ENCODE measurements at regions not wholly inside any gene's neighbourhood (a gene's known extent, or its start where the extent isn't known, plus 50 kb on each side); places are given as distances from the start of the nearest gene placed in this dataset.
A peak's percentile ranks its signal among the peaks of the same experiment; 100 is the strongest.
"Not testable (repeated sequence)": the region's sequence is repeated elsewhere in the genome, so short reads cannot be mapped to it uniquely, and the experiment has no call there.

DNA sequence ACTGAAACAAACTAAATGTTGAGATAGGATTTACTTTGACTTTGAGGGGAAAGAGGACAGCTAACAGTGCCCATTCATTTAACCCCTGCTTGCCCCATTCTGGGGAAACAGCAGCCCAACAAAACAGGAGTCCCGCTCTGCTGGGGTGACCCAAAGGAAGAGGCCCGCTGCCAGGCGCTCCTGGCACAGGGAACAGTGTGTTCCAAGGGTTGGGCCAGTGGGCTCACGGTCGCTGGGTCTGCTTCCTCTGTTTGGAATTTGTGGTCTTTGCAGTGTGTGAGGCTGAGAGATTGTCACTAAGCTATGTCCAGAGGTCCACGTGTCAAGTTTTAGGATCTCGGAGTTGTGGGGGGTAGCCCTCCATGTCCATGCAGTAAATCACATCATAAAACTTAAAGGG, 250.4 kb upstream of the C2CD4B start:
- H3K4me3 ChIP-seq (ENCODE audit: low read depth, low read length): no peak overlapping the region
- DNase-seq (ENCODE audit: low read depth): no peak
- TF ChIP-seq, protein P1, sequence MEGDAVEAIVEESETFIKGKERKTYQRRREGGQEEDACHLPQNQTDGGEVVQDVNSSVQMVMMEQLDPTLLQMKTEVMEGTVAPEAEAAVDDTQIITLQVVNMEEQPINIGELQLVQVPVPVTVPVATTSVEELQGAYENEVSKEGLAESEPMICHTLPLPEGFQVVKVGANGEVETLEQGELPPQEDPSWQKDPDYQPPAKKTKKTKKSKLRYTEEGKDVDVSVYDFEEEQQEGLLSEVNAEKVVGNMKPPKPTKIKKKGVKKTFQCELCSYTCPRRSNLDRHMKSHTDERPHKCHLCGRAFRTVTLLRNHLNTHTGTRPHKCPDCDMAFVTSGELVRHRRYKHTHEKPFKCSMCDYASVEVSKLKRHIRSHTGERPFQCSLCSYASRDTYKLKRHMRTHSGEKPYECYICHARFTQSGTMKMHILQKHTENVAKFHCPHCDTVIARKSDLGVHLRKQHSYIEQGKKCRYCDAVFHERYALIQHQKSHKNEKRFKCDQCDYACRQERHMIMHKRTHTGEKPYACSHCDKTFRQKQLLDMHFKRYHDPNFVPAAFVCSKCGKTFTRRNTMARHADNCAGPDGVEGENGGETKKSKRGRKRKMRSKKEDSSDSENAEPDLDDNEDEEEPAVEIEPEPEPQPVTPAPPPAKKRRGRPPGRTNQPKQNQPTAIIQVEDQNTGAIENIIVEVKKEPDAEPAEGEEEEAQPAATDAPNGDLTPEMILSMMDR (conservative IDR thresholded peaks at IDR 0.05; ENCODE audit: low read depth, low read length): no peak

DNA sequence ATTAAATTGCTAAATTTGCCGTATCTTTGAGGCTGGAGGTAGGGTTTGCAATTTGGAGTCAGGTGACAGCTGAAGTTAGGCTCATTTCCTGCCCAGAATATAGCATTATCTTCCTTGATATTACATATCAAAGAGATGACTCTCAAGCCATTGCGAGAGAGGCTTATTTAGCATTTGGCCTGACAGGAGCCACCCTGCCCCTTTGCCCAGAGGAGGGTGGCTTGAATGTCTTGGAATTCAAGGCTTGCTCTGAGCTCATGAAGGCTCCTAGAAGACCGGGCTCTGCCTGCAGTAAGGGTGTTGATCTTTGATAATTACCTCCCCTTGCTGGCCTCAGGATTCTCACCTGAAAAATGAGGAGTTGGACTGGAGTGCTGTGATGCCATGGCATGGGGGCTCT, 251.4 kb upstream of the C2CD4B start:
- no peak overlapping the region for H3K4me3 ChIP-seq (ENCODE audit: low read depth, low read length)
- no peak for DNase-seq (ENCODE audit: low read depth)
- TF ChIP-seq, protein P1 (conservative IDR thresholded peaks at IDR 0.05; ENCODE audit: low read depth, low read length): no peak

DNA sequence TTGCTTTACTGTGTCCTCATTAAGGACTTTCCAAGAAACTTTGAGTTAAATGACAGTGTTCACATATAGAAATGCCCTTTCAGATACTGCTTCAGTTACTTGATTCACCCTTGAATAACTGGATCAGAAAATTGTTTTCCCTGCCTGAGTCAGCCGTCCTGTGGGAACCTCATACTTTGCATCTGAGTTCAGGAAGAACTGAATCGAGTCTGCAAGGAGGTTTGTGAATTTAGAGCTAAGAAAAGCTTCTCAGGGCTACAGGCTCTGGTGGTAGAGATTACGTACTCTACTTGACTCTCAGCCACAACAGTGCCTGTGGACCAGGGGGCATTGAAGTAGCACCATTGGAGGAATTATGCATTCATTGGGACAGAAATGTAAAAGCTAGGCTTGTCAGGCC, 252.4 kb upstream of the C2CD4B start:
- no peak overlapping the region for H3K4me3 ChIP-seq (ENCODE audit: low read depth, low read length)
- no peak for DNase-seq (ENCODE audit: low read depth)
- TF ChIP-seq, protein P1 (conservative IDR thresholded peaks at IDR 0.05; ENCODE audit: low read depth, low read length): no peak

DNA sequence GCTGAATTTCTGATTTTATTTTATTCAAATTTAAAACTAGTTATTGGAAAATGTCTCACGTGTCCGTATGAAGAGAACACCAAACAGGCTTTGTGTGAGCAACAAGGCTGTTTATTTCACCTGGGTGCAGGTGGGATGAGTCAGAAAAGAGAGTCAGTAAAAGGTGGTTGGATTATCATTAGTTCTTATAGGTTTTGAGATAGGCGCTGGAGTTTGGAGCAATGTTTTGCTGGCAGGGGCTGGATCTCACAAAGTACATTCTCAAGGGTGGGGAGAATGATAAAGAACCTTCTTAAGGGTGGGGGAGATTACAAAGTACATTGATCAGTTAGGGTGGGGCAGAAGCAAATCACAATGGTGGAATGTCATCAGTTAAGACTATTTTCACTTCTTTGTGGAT, 253.4 kb upstream of the C2CD4B start:
- H3K4me3 ChIP-seq (ENCODE audit: low read depth, low read length); DNase-seq (ENCODE audit: low read depth): not testable (repeated sequence)

DNA sequence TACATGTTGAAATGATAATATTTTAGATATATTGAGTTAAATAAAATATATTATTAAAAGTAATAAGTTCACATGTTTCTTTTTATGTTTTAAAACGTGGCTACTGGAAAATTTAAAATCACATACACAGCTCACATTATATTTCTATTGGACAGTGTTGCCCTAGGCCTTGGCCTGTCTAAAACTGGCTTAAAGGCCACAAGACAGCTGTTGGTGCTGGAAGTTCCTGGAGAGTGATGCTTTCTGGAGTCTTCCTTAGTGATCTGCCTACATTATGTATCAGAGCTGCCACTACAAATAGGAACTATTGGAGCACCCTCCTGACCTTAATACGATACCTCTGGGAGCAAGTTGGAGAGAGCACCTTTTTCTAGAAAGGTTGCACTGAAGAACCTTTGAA, 254.1 kb upstream of the C2CD4B start:
- DNase-seq (ENCODE audit: low read depth): no peak
- TF ChIP-seq, protein P1 (conservative IDR thresholded peaks at IDR 0.05; ENCODE audit: low read depth, low read length): no peak

DNA sequence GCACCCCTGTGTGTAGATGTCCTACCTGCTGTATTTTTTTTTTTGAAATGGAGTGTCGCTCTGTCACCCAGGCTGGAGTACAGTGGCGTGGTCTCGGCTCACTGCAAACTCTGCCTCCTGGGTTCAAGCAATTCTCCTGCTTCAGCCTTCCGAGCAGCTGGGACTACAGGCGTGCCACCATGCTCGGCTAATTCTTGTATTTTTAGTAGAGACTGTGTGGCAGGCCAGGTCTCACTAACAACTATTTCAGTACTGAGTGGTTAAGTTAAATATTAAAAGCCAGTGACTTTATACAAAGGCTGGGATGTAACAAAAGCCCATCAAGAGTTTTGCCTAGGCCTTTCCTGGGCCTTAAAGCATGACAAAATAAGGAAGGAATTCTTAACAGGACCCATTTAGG, 255.3 kb upstream of the C2CD4B start:
- not testable (repeated sequence) for H3K4me3 ChIP-seq (ENCODE audit: low read depth, low read length)
- DNase-seq (ENCODE audit: low read depth): peak; percentile 61

More for the DNA sequence above, 254.1 kb upstream of the C2CD4B start:
- no peak overlapping the region for H3K4me3 ChIP-seq (ENCODE audit: low read depth, low read length)

DNA sequence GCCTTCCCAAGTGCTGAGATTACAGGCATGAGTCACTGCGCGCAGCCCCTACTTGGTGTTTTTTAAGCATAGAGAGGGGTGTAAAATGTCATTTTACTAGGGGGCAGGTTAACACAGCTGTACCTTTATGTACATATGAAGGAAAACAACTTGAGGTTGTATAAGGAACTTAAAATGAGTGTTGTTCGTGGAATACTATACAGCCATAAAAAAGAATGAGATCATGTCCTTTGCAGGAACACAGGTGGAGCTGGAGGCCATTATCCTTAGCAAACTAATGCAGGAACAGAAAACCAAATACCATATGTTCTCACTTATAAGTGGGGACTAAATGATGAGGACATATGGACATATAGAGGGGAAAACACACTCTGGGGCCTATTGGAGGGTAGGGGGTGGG, 256.2 kb upstream of the C2CD4B start:
- H3K4me3 ChIP-seq (ENCODE audit: low read depth, low read length): no peak overlapping the region
- no peak for DNase-seq (ENCODE audit: low read depth)
- TF ChIP-seq, protein P1 (conservative IDR thresholded peaks at IDR 0.05; ENCODE audit: low read depth, low read length): no peak

DNA sequence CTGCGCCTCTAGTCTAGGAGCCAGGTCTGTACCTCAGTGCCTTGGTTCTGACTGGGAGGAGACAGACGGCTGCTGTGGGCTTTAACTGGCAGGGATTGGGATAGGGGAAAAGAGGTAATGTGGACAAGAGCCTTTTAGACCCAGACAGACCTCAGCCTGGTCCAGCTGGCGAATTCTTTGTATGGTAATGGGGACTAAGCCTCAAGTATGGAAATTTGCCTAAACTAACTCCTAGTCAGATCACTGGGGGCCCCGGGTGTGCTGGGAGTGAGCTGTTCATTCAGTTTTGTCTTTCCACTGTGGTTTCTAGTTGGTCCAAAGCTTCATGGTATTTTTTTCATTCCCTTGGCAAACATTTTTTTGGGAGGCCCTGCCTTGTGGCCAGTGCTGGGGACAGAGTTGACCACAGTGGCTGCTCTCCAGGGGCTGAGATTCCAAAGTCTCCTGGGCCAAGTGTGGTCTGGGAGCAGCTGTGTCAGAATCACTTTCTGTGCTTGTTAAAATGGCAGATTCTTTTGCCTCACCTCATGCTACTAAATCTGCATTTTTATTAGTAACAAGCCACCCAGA, 261.4 kb upstream of the C2CD4B start:
- TF ChIP-seq, protein P1 (conservative IDR thresholded peaks at IDR 0.05; ENCODE audit: low read depth, low read length): no peak
- no peak for DNase-seq (ENCODE audit: low read depth)
- H3K4me3 ChIP-seq (ENCODE audit: low read depth, low read length): no peak overlapping the region

All from epithelial cell of proximal tubule (primary cell).